Right lobe of liver (tissue), 6 donors: ENCODE measurements at regions not wholly inside any gene's neighbourhood (a gene's known extent, or its start where the extent isn't known, plus 50 kb on each side); places are given as distances from the start of the nearest gene placed in this dataset.

Experiments
- ATAC-seq, 4 donors: fragments of 200-7000 bp; cut with Tn5 transposase; one replicate each; pipeline ENCODE4 v1.9.1; 2020; ENCODE audit warnings: mild to moderate bottlenecking in 4 of 4, moderate library complexity in 4 of 4
- DNase-seq, 3 donors: peaks; one replicate each; pipeline ENCODE4 v3.0.0-alpha.2; 2020
- H3K27ac ChIP-seq, 3 donors: fragments of 200-600 bp; one replicate each; pipeline ENCODE4 v1.8.0; 2022
- H3K27me3 ChIP-seq, 2 donors: fragments of 200-600 bp; one replicate each; pipeline ENCODE4 v1.8.0; 2022
- H3K36me3 ChIP-seq, 4 donors: fragments of 200-600 bp; sonication (generic) in 1 of 4; one replicate each; pipeline versions ENCODE4 v1.5.1 to v1.8.0; 2017 to 2022; ENCODE audit warnings: control low read depth in 1 of 4
- H3K4me1 ChIP-seq, 4 donors: fragments of 200-600 bp; sonication (generic) in 1 of 4; one replicate each; pipeline versions ENCODE4 v1.5.1 to v1.8.0; 2017 to 2022; ENCODE audit warnings: control low read depth in 1 of 4
- H3K4me3 ChIP-seq, 3 donors: fragments of 200-600 bp; one replicate each; pipeline ENCODE4 v1.8.0; 2022
- H3K9me3 ChIP-seq, 4 donors: fragments of 200-600 bp; sonication (generic) in 1 of 4; one replicate each; pipeline versions ENCODE4 v1.5.1 to v1.8.0; 2017 to 2022; ENCODE audit warnings: control low read depth in 1 of 4
- CTCF ChIP-seq, 4 donors: fragments of 200-600 bp in 3 of 4; fragments of 450-650 bp in 1 of 4; IDR thresholded peaks; one replicate each; pipeline versions ENCODE4 v1.5.1 to v1.8.0; 2016 to 2022; ENCODE audit warnings: antibody characterized with exemption in 4 of 4, mild to moderate bottlenecking in 2 of 4
- POLR2A ChIP-seq: fragments of 450-650 bp; IDR thresholded peaks from one replicate; pipeline ENCODE4 v1.6.1; 2017; ENCODE audit warnings: antibody characterized with exemption, mild to moderate bottlenecking
- WGBS: methylation state at CpG from one replicate; pipeline ENCODE4 v1.1.6; 2018; ENCODE audit warnings: low coverage, low lambda C conversion rate; ENCODE audit not compliant: insufficient coverage; ENCODE audit errors: missing lambda C conversion rate; 5-methylcytosine and 5-hydroxymethylcytosine counted together
- intact Hi-C, 2 donors: fragments of 100-400 bp; cut with DNase I; formaldehyde crosslinking; loops; one replicate each; pipeline versions ENCODE4 v1.11.2 to v1.14.1; 2022
- donor health status: DM: no; HTN: yes; CAD: no.
- donor health status: DM: no; HTN: no; CAD: no.
- donor health status: DM: no; HTN: no; CAD: no.
- donor health status: DM: no; HTN: yes; CAD: no.
- donor health status: DM: no; HTN: yes; CAD: no.

- Histone ChIP-seq H3K27me3 (no peaks in the 10 kb centered on the region), H3K36me3 (no peaks in the 10 kb centered on the region), H3K27ac (no peak overlapping the region), H3K9me3 (no peaks in the 10 kb centered on the region), H3K4me1 (no peaks in the 10 kb centered on the region), H3K4me3 (no peak overlapping the region)
- TF ChIP-seq CTCF (IDR thresholded peaks at IDR 0.05) (no peak), POLR2A (no peak)
- intact Hi-C loops: no loop called here
- ATAC-seq (no peak), DNase-seq (no peak)
- 39% methylated on average over 4 of the region's 4 CpGs for WGBS
Measured at GRCh38 chr15:38714309-38715072, 149.9 kb upstream of the RASGRP1 start.

GRCh38 chr15:38720893-38721567 is 156.4 kb upstream of the RASGRP1 start:
- no peaks in the 10 kb centered on the region for H3K36me3 ChIP-seq
- H3K4me1 ChIP-seq: no peaks in the 10 kb centered on the region
- H3K27ac ChIP-seq: no peak overlapping the region
- ATAC-seq: no peak
- H3K9me3 ChIP-seq: no peaks in the 10 kb centered on the region
- TF ChIP-seq POLR2A: no peak
- TF ChIP-seq CTCF (IDR thresholded peaks at IDR 0.05): no peak
- no peak overlapping the region for H3K4me3 ChIP-seq
- intact Hi-C loops: no loop called here
- DNase-seq: no peak
- no peaks in the 10 kb centered on the region for H3K27me3 ChIP-seq
- 60% methylated on average over 4 of the region's 4 CpGs for WGBS

- TF ChIP-seq POLR2A (no peak), CTCF (IDR thresholded peaks at IDR 0.05) (no peak)
- no peak overlapping the region for H3K27ac ChIP-seq
- intact Hi-C loops: no loop called here
- no peaks in the 10 kb centered on the region for H3K36me3 ChIP-seq
- H3K4me3 ChIP-seq: no peak overlapping the region
- H3K9me3 ChIP-seq: no peaks in the 10 kb centered on the region
- 81% methylated on average over 3 of the region's 3 CpGs for WGBS
- no peak for DNase-seq
- H3K27me3 ChIP-seq: no peaks in the 10 kb centered on the region
- no peaks in the 10 kb centered on the region for H3K4me1 ChIP-seq
- ATAC-seq: no peak
Measured at GRCh38 chr15:38721568-38721945, 156.9 kb upstream of the RASGRP1 start.

GRCh38 chr15:38722236-38722635 is 157.6 kb upstream of the RASGRP1 start:
- Histone ChIP-seq H3K9me3 (no peaks in the 10 kb centered on the region), H3K27ac (no peak overlapping the region), H3K4me3 (no peak overlapping the region), H3K27me3 (no peaks in the 10 kb centered on the region), H3K4me1 (no peaks in the 10 kb centered on the region), H3K36me3 (no peaks in the 10 kb centered on the region)
- intact Hi-C loops: no loop called here
- TF ChIP-seq POLR2A (no peak), CTCF (IDR thresholded peaks at IDR 0.05) (no peak)
- WGBS: 61% methylated on average over 1 of the region's 1 CpG
- no peak for DNase-seq
- no peak for ATAC-seq
